ENCODE measurements at regions not wholly inside any gene's neighbourhood (a gene's known extent, or its start where the extent isn't known, plus 50 kb on each side); places are given as distances from the start of the nearest gene placed in this dataset.

- no peak for TF ChIP-seq CTCF (conservative IDR thresholded peaks at IDR 0.05; ENCODE audit: low read depth, low read length)
- no peak for TF ChIP-seq EZH2phosphoT487 (IDR thresholded peaks at IDR 0.05; ENCODE audit: borderline replicate concordance, low read length)
- TF ChIP-seq EZH2 (IDR thresholded peaks at IDR 0.05; ENCODE audit: low read length, unreplicated experiment) = no peak
- no TSS peak for BruUV-seq (replicated peaks)
- Histone ChIP-seq H3K9me2 (replicated peaks; ENCODE audit: low read length) (no peaks in the 10 kb centered on the region), H3K9ac (ENCODE audit: low read length) (0 out of 2 replicates have a peak overlapping the region, but pooled peaks have one; percentile 17), H3K27me3 (ENCODE audit: low read length) (no peaks in the 10 kb centered on the region), H2AFZ (ENCODE audit: low read length) (no peak overlapping the region), H3K4me3 (ENCODE audit: low read length) (peak overlapping the region; percentile 13; the same call in 1 of the 2 replicates), H3K27ac (ENCODE audit: low read length) (peak overlapping the region; percentile 54), H3K4me2 (ENCODE audit: low read length) (peak overlapping the region; percentile 79), H3F3A (ENCODE audit: low read length, unreplicated experiment) (no peaks in the 10 kb centered on the region), H3K9me3 (ENCODE audit: low read length) (no peaks in the 10 kb centered on the region), H3K4me1 (ENCODE audit: insufficient read depth, low read length) (peaks cover 22% of the 10 kb centered on the region), H3K36me3 (ENCODE audit: low read depth, low read length) (no peaks in the 10 kb centered on the region), H3K79me2 (ENCODE audit: low read length) (no peaks in the 10 kb centered on the region), H4K20me1 (ENCODE audit: low read length) (peaks cover 13% of the 10 kb centered on the region; the same call in 1 of the 2 replicates)
- ATAC-seq = peak; percentile 89
- ChIA-PET POLR2A (ENCODE audit: unreplicated experiment) (interaction anchor here (0.6 kb wide), 2 partner anchors 292 to 685 kb away, joined by 3 to 6 read pairs; no protein-coding TSS in a partner anchor), CTCF (interaction anchor here (0.5 to 0.7 kb wide), 4 partner anchors 31 to 994 kb away, joined by 4 to 14 read pairs (median 5); no protein-coding TSS in a partner anchor)
- intact Hi-C loops (cut with micrococcal nuclease) = loop anchor here (1.0 to 2.0 kb wide), 2 partner anchors 65 to 73 kb away; no protein-coding TSS in a partner anchor
- peak; percentile 91 for DNase-seq
Measured at GRCh38 chr12:124453419-124454351, 113.7 kb downstream of the NCOR2 start.

DNA sequence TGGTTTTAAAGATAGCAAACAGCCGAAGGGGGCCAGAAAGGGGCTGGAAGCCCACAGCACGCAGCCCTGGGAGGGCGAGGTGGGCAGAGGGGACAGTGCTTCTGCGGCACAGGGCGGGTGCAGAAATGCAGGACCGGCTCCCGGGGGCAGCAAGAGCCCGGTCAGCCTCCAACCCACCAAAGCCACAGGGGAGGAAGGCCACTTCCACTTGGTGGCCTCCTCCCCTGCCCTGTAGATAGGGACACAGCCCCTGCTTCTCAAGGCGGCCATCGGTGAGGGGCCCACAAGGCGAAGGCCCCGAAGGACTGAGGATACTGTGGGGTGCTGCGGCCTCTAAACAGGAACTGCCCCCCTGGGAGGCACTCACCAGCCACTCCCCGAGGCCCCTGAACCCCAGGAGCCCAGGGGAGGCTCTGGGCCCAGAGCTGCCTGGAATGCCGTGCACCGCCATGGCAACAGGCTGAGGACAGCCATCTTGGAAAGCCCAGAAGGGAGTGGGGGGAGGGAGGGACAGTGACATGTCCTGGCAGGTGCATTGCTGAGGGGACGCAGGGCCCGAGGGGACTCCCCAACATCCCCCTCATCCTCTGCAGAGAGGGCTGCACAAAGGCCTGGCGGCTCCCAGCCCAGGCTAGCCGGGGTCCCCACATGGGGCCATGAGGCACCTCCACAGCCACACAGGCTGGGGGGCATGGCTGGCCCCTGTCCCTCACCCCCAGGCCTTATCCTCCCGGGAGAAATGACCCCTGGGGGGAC is 114.7 kb downstream of the NCOR2 start:
- Histone ChIP-seq H3K4me2 (ENCODE audit: low read length) (peak overlapping the region; percentile 79), H3K9ac (ENCODE audit: low read length) (peak overlapping the region; percentile 17; the same call in 1 of the 2 replicates), H3K27me3 (ENCODE audit: low read length) (no peaks in the 10 kb centered on the region), H3K9me3 (ENCODE audit: low read length) (no peaks in the 10 kb centered on the region), H3K9me2 (replicated peaks; ENCODE audit: low read length) (no peaks in the 10 kb centered on the region), H3K36me3 (ENCODE audit: low read depth, low read length) (no peaks in the 10 kb centered on the region), H4K20me1 (ENCODE audit: low read length) (peaks cover 13% of the 10 kb centered on the region; the same call in 1 of the 2 replicates), H3K79me2 (ENCODE audit: low read length) (no peaks in the 10 kb centered on the region), H3K4me1 (ENCODE audit: insufficient read depth, low read length) (peaks cover 22% of the 10 kb centered on the region), H3F3A (ENCODE audit: low read length, unreplicated experiment) (no peaks in the 10 kb centered on the region), H3K27ac (ENCODE audit: low read length) (peak overlapping the region; percentile 50), H2AFZ (ENCODE audit: low read length) (no peak overlapping the region), H3K4me3 (ENCODE audit: low read length) (peak overlapping the region; percentile 13; the same call in 1 of the 2 replicates)
- ATAC-seq (no peak), DNase-seq (no peak)
- intact Hi-C loops (cut with micrococcal nuclease) = loop anchor here (1.0 to 2.0 kb wide), 2 partner anchors 66 to 72 kb away; no protein-coding TSS in a partner anchor
- TF ChIP-seq EZH2phosphoT487 (IDR thresholded peaks at IDR 0.05; ENCODE audit: borderline replicate concordance, low read length) (no peak), EZH2 (IDR thresholded peaks at IDR 0.05; ENCODE audit: low read length, unreplicated experiment) (no peak), CTCF (conservative IDR thresholded peaks at IDR 0.05; ENCODE audit: low read depth, low read length) (no peak)
- CTCF ChIA-PET = interaction anchor here (0.5 to 0.7 kb wide), 2 partner anchors 57 to 115 kb away, joined by 5 to 14 read pairs; no protein-coding TSS in a partner anchor
- POLR2A ChIA-PET (ENCODE audit: unreplicated experiment) = interaction anchor here (0.6 kb wide), 1 partner anchor 684 kb away, joined by 3 read pairs; no protein-coding TSS in a partner anchor
- no TSS peak for BruUV-seq (replicated peaks)

Measured in PC-3 (cell line).